Type B pancreatic cell (in vitro differentiated cells): ENCODE measurements at regions not wholly inside any gene's neighbourhood (a gene's known extent, or its start where the extent isn't known, plus 50 kb on each side); places are given as distances from the start of the nearest gene placed in this dataset.
A peak's percentile ranks its signal among the peaks of the same experiment; 100 is the strongest.

Experiments
- DNase-seq: peaks from one replicate; pipeline ENCODE4 v3.0.0; 2021; ENCODE audit warnings: mixed read lengths; ENCODE audit not compliant: unreplicated experiment; ENCODE audit errors: extremely low spot score
- H3K27ac Mint-ChIP-seq: 2 replicates; pipeline ENCODE4 v1.8.0; 2021; ENCODE audit warnings: mild to moderate bottlenecking, mixed read lengths
- H3K27me3 Mint-ChIP-seq: 2 replicates; pipeline ENCODE4 v1.8.0; 2021; ENCODE audit warnings: mixed read lengths
- H3K36me3 Mint-ChIP-seq: 2 replicates; pipeline ENCODE4 v1.8.0; 2021; ENCODE audit warnings: mixed read lengths
- H3K4me1 Mint-ChIP-seq: one replicate; pipeline ENCODE4 v1.8.0; 2021; ENCODE audit warnings: mixed read lengths; ENCODE audit not compliant: unreplicated experiment
- H3K4me3 Mint-ChIP-seq: 2 replicates; pipeline ENCODE4 v1.8.0; 2021; ENCODE audit warnings: mild to moderate bottlenecking, mixed read lengths
- H3K9me3 Mint-ChIP-seq: 2 replicates; pipeline ENCODE4 v1.8.0; 2021; ENCODE audit warnings: mixed read lengths
- CTCF ChIP-seq: fragments of 200-600 bp; sonication (generic); conservative IDR thresholded peaks from 2 replicates; pipeline ENCODE4 v1.5.0; 2021; ENCODE audit warnings: antibody characterized with exemption, mild to moderate bottlenecking

DNA sequence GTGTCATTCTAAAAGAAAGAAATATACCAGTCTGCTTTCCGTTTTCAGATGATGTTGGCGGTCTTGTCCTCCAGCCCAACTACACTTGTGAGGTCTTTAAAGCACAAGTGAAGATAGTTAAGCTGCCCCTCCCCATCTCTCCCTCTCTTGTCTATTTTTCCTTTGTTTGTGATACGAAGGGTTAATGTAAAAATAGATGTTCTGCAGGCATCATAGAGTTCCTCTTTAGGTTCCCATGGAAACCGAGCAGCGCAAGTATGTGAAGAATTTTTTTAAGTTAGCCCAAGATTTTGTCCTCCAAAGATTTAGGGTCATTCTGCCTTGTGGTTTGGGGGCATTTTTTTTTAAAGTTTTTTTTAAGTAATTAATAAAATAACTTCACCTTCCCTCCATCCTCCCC lies 232.4 kb upstream of the AJAP1 start:
- Mint-ChIP-seq H3K27ac (peak overlapping the region; percentile 81), H3K4me1 (peaks cover 11% of the 10 kb centered on the region), H3K27me3 (no peaks in the 10 kb centered on the region), H3K4me3 (no peak overlapping the region), H3K9me3 (peaks cover 9% of the 10 kb centered on the region), H3K36me3 (no peaks in the 10 kb centered on the region)
- DNase-seq, result no peak
- TF ChIP-seq CTCF, result no peak

- DNase-seq, result no peak
- Mint-ChIP-seq H3K4me3 (no peak overlapping the region), H3K36me3 (no peaks in the 10 kb centered on the region), H3K27me3 (no peaks in the 10 kb centered on the region), H3K4me1 (peaks cover 11% of the 10 kb centered on the region), H3K9me3 (peaks cover 9% of the 10 kb centered on the region), H3K27ac (peak overlapping the region; percentile 81)
- peak; percentile 65 for TF ChIP-seq CTCF
Observed at GRCh38 chr1:4422504-4423289, 231.7 kb upstream of the AJAP1 start.

- no peak for DNase-seq
- no peak overlapping the region for H3K4me3 Mint-ChIP-seq
- no peak for TF ChIP-seq CTCF
- peaks cover 5% of the 10 kb centered on the region for H3K9me3 Mint-ChIP-seq
- H3K36me3 Mint-ChIP-seq, result no peaks in the 10 kb centered on the region
- peaks cover 11% of the 10 kb centered on the region for H3K4me1 Mint-ChIP-seq
- H3K27me3 Mint-ChIP-seq, result no peaks in the 10 kb centered on the region
- H3K27ac Mint-ChIP-seq, result no peak overlapping the region
Observed at GRCh38 chr1:4424254-4424653, 230.2 kb upstream of the AJAP1 start.

GRCh38 chr1:4424766-4425165 lies 229.6 kb upstream of the AJAP1 start:
- no peak for DNase-seq
- TF ChIP-seq CTCF, result no peak
- H3K4me3 Mint-ChIP-seq, result no peak overlapping the region
- no peaks in the 10 kb centered on the region for H3K27me3 Mint-ChIP-seq
- H3K36me3 Mint-ChIP-seq, result no peaks in the 10 kb centered on the region
- peaks cover 11% of the 10 kb centered on the region for H3K4me1 Mint-ChIP-seq
- H3K9me3 Mint-ChIP-seq, result peaks cover 4% of the 10 kb centered on the region
- H3K27ac Mint-ChIP-seq, result no peak overlapping the region

DNA sequence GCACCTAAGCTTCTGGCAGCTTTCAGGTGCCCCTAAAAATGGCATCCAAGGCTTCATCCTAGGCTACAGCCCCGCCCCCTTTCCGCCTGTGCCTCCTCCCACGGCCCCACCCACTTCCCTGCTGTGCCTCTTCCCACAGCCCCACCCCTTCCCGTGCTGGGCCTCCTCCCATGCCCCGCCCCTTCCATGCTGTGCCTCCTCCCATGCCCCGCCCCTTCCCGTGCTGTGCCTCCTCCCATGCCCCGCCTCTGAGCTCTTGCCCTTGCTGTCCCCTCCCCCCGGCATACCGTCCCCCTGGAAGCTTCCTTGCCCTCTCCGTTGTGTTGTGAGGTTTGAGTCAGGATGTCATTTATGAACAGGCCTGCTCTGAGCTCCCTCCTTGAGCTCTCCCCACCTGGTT lies 228.5 kb upstream of the AJAP1 start:
- H3K4me3 Mint-ChIP-seq, result no peak overlapping the region
- no peak for DNase-seq
- H3K9me3 Mint-ChIP-seq, result no peaks in the 10 kb centered on the region
- H3K27ac Mint-ChIP-seq, result no peak overlapping the region
- no peak for TF ChIP-seq CTCF
- H3K27me3 Mint-ChIP-seq, result no peaks in the 10 kb centered on the region
- peaks cover 11% of the 10 kb centered on the region for H3K4me1 Mint-ChIP-seq
- no peaks in the 10 kb centered on the region for H3K36me3 Mint-ChIP-seq
